NCI-H128 (cell line): ENCODE measurements at regions not wholly inside any gene's neighbourhood (a gene's known extent, or its start where the extent isn't known, plus 50 kb on each side); places are given as distances from the start of the nearest gene placed in this dataset.
A peak's percentile ranks its signal among the peaks of the same experiment; 100 is the strongest.
"Not testable (repeated sequence)": the region's sequence is repeated elsewhere in the genome, so short reads cannot be mapped to it uniquely, and the experiment has no call there.

ENCODE experiments used
- DNase-seq: peaks from one replicate; lab custom pipeline; 2025; ENCODE audit not compliant: unreplicated experiment; lab: John Stamatoyannopoulos, UW

GRCh38 chr11:70585236-70585545 lies 186.9 kb downstream of the CTTN start:
- no peak for DNase-seq

- no peak for DNase-seq
Measured at GRCh38 chr11:70586261-70587074, 188.1 kb downstream of the CTTN start.

DNA sequence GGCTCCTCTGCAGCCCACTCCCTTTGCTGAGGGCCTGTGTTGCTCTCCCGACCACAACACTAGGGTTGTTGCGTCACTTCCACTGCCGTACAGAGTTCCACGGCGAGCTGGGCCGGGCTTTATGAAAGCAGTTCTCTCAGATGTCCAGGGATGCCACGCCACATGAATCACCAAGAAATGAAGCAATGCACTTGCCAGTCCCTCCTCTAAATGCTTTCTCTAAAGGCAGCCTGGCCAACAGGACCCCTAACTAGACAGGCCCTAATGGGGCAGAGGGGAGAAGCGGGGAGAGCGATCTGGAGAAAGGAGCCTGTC lies 188.7 kb downstream of the CTTN start:
- no peak for DNase-seq

- DNase-seq, result no peak
Measured at GRCh38 chr11:70590356-70590991, 192.1 kb downstream of the CTTN start.

DNA sequence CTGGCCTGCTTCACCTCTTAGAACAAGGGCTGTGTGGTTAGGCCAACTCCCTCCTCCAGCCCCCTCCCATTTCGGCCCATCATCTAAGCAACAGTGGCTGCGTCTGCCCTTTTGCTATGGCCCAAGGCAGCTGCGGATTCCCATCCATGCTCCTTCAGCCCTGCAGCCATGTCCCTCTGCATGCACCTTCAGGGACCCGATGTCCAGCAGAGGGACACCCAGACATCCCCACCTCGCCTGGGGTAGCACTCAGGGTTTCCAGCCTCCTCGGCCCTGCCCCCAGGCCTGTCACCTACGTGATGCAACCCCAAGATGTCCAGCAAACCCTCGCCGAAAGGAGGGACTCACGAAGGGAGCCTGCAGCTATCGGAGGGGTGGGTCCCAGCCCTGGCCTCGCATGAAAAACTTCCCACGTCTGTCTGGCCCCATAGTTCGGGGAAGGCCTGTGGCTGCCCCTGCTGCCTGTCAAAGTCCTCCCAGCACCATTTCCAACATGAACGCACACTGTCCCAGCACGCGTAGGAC lies 194.4 kb downstream of the CTTN start:
- DNase-seq, result no peak

DNA sequence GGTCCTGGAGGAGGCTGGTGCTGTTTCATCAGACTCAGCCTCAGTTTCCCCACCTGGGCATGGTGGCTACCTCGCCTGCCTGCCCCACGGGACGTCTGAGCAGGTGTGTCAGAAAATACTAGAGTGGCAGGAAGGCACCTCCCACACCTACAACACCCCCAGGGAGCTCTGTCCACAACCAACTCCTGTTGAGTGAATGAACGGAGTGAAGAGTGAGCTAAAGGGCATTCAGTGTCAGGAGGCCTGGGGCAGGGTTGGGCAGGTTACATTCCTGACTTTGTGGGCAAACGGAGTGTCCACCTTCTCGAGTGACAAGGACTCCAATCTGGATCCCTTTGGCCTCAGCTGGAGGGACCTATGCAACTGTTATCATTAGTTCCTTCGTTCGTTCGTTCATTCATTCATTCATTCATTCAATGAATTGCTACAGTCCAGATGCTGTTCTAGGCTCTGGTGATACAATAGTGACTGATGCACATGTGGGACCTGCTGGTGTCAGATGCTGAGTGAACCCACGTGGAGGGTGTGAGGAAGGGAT lies 195.2 kb downstream of the CTTN start:
- no peak for DNase-seq

DNA sequence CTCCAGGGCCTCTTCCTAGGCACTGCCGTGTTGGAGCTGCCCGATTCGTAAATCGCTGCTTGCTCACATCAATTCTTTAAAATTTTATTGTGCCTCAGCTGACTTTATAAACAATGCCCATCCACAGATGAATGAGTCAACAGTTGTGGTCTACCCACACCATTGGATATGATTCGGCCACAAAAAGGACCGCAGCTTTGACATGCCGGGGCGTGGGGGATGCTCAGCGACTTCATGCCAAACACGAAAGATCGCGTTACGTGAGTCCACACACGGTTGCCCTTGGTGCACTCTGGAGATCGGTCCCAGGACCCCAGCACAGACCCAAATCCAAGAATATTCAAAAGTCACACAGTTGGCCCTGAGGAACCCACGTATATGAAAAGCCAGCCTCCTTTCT lies 195.7 kb downstream of the CTTN start:
- no peak for DNase-seq

- DNase-seq, result no peak
Measured at GRCh38 chr11:70594606-70595005, 196.3 kb downstream of the CTTN start.

DNA sequence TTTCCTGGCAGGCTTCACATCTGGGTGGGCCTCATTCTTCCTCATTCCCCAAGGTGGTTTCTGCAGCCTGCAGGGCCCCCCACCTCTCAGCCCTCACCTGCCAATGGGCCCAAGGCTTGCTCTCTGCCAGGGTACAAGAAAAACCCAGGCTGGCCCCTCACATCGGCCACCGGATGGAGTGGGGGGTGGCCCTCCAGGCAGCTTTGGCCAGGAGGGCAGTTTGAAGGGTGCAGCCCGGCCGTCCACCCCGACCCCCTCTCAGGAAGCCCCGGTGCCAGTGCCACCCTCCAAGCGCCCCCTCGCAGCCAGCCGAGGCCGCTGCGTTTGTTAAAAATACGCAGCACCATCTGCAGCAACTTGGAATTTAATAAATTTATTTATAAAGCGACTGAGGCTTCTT lies 196.7 kb downstream of the CTTN start:
- DNase-seq, result no peak

- no peak for DNase-seq
Measured at GRCh38 chr11:70595452-70595851, 197.1 kb downstream of the CTTN start.

DNA sequence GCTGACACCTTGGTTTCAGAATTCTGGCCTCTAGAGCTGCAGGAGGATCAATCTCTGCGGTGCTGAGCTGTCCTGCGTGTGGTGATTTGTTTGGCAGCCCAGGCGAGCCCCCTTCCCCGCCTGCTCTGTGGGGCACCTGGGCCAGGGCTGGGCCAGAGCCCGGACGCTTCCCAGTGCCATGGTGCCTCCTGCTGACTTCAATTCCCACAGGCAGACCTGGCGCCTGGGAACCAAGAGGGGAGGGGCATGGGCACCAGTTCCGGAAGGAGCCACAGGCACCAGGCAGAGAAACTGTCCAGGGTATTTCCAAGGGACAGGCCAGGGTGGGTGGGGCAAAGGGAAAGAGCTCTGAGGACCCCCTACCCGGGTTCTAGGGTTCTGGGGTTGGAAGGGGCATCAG lies 197.8 kb downstream of the CTTN start:
- DNase-seq, result no peak

DNA sequence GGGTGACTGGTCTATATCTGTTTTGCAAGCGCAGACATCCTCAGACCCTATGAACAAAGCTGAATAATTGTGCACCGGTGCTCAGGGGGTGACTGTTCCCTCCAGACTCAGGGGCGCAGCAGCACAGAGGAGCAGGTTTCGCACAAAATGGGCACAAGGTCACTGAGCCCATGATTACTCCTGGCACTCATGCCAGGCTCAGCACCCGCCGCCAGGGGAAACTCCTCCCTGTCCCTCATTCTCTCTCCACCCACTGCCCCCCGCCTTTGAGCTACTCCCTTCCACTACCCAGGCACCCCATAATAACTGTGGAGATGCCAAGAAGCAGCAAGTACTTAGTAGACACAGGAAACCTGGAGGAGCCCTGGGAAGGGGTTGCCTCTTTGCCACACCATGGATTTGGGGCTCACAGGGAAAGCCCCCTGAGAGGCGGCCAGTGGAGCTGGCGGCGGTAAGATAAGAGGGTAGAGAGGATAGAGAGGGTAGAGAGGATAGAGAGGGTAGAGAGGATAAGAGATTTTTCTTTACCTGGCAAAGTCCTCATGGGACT lies 198.8 kb downstream of the CTTN start:
- DNase-seq, result no peak

- DNase-seq, result no peak
Measured at GRCh38 chr11:70597751-70598625, 199.7 kb downstream of the CTTN start.

GRCh38 chr11:70600911-70601415 lies 202.6 kb downstream of the CTTN start:
- not testable (repeated sequence) for DNase-seq

DNA sequence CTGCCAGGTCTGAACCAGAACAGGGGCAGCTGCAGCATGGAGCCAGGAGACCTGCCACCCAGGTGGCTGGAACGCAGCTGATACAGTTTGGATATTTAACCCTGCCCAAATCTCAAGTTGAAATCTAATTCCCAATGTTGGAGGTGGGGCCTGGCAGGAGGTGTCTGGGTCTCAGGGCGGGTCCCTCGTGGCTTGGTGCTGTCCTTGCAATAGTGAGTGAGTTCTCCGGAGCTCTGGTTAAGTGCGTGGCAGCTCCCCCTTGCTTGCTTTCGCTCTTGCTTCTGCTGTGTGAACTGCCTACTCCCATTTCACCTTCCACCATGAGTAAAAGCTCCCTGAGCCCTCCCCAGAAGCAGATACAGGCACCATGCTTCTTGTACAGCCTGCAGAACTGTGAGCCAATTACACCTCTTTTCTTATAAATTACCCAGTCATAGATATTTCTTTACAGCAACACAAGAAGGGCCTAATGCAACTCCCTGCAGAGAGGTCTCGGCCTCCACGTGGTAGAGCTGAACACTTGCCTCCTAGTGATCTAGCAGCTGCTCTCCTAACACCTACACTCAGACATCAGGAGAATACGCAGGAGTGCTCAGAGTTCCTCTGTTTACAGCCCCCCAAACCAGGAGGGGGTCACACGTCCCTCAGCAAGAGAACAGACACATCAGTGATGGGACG lies 203.7 kb downstream of the CTTN start:
- peak; percentile 16 for DNase-seq

GRCh38 chr11:70603114-70603755 lies 204.9 kb downstream of the CTTN start:
- DNase-seq, result no peak

DNA sequence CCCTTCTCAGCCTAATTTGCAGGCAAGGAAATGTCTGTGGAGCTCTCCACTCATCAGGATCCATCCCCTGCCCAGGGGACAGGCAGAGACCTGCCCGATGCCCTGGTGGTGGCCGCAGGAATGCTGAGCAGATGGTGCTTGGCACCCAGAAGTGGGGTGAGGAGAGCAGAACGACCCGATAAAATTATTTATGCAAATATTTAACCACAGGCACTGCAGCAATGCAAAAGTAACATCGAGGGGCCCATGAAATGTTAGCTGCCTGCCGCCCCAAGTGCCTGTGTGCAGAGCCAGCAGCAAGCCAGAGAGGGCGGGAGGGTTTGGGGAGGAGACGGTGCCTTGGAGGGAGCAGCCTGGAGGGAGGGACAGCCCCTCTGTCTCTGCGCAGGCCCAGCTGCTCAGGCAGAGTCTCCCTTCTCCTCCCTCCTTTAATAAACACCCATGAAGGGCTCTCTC lies 205.5 kb downstream of the CTTN start:
- DNase-seq, result no peak

DNA sequence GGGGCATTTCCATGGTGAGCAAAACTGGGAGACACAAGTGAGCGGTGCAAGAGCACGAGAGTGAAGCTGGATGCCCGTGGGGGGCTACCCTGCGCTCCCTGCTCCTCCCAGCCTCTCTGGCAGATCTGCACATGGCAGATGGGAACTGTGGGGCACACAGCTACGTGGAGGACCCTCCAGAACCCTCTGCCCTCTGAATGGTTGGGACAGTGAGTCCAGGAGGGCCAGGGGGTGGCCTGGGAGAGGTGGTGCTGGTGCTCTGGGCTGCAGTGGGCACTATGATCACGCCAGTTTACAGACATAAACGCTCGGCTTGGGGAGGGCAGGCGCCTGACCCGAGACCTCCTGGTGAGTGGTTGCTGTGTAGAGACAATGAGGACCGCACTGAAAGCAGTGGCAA lies 205.9 kb downstream of the CTTN start:
- DNase-seq, result no peak

DNA sequence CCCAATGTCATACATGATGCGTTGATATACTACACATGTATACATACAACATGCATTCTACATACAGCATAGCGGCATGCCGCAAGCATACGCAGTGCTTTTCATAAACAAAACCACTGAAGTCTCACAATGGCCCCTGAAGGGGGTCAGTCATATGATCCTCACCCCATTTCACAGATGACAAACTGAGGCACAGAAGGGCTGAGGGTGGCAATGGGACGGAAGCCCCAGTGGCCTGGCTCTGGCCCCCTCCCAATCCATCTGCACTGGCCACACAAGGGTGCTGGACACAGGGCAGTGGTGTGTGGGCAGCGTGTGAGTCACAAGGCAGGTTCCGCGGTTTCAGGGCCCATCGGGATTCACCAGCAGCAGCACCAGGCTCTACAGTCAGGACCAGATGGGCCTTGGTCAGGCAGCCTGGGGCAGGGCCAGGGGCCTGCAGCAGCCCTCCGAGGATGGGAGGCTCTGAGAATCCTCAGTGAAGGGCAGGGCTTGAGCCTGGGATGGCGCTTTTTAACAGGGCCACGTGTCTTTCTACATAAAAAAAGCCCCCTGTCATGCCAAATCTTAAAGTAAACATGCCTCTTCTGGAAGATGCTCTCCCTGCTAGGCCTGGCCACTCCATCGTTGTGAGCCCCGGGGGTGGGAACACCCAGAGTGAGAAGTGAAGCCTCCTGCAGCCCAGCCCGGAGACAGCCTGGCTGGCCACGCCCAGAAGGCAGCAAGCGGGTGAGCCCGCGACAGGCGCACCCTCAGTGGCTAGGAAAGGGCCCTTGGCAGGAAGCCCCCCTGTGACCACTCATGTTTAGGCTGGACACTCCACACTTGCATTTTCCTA lies 206.5 kb downstream of the CTTN start:
- DNase-seq, result no peak
